Activated naive CD4-positive, alpha-beta T cell treated with anti-CD3 and anti-CD28 coated beads, Interleukin-2, amount 10 ng/mL, durations not matched to agents 7 days and 5 days (primary cell): ENCODE measurements at regions not wholly inside any gene's neighbourhood (a gene's known extent, or its start where the extent isn't known, plus 50 kb on each side); places are given as distances from the start of the nearest gene placed in this dataset.
"Not testable (repeated sequence)": the region's sequence is repeated elsewhere in the genome, so short reads cannot be mapped to it uniquely, and the experiment has no call there.

Source experiments
- CTCF ChIA-PET: fragments of 350-600 bp; sonication (Branson Sonifier 250); formaldehyde crosslinking; loops from one replicate; lab custom pipeline; 2021; ENCODE audit warnings: antibody characterized with exemption; lab: Charles Lee
- DNase-seq: peaks from one replicate; pipeline ENCODE4 v3.0.0-alpha.2; 2020
- H3K27ac Mint-ChIP-seq: one replicate; pipeline ENCODE4 v1.8.0; 2021; ENCODE audit warnings: mild to moderate bottlenecking, moderate library complexity, mixed read lengths
- H3K27me3 Mint-ChIP-seq: one replicate; pipeline ENCODE4 v1.8.0; 2021; ENCODE audit warnings: mild to moderate bottlenecking, mixed read lengths
- H3K36me3 Mint-ChIP-seq: one replicate; pipeline ENCODE4 v1.8.0; 2021; ENCODE audit warnings: mixed read lengths
- H3K4me1 Mint-ChIP-seq: one replicate; pipeline ENCODE4 v1.8.0; 2021; ENCODE audit warnings: mixed read lengths
- H3K4me3 Mint-ChIP-seq: one replicate; pipeline ENCODE4 v1.8.0; 2021; ENCODE audit warnings: mild to moderate bottlenecking, moderate library complexity, mixed read lengths
- H3K9me3 Mint-ChIP-seq: one replicate; pipeline ENCODE4 v1.8.0; 2021; ENCODE audit warnings: mixed read lengths

GRCh38 chrX:42220666-42221065 is 297.3 kb upstream of the CASK start:
- no peak for DNase-seq
- no peak overlapping the region for H3K27ac Mint-ChIP-seq
- peaks cover 3% of the 10 kb centered on the region for H3K36me3 Mint-ChIP-seq
- H3K9me3 Mint-ChIP-seq: peaks cover 1% of the 10 kb centered on the region
- CTCF ChIA-PET: no interaction called here
- H3K4me3 Mint-ChIP-seq: no peak overlapping the region
- peaks cover under 1% of the 10 kb centered on the region for H3K4me1 Mint-ChIP-seq
- no peaks in the 10 kb centered on the region for H3K27me3 Mint-ChIP-seq

- H3K9me3 Mint-ChIP-seq: no peaks in the 10 kb centered on the region
- CTCF ChIA-PET: no interaction called here
- H3K27me3 Mint-ChIP-seq: no peaks in the 10 kb centered on the region
- no peak overlapping the region for H3K4me3 Mint-ChIP-seq
- peaks cover 2% of the 10 kb centered on the region for H3K36me3 Mint-ChIP-seq
- no peaks in the 10 kb centered on the region for H3K4me1 Mint-ChIP-seq
- H3K27ac Mint-ChIP-seq: no peak overlapping the region
- no peak for DNase-seq
Observed at GRCh38 chrX:42220083-42220482, 296.7 kb upstream of the CASK start.

GRCh38 chrX:42219231-42219630 is 295.9 kb upstream of the CASK start:
- H3K4me1 Mint-ChIP-seq: no peaks in the 10 kb centered on the region
- H3K4me3 Mint-ChIP-seq: no peak overlapping the region
- H3K27ac Mint-ChIP-seq: no peak overlapping the region
- no peak for DNase-seq
- no peaks in the 10 kb centered on the region for H3K9me3 Mint-ChIP-seq
- no peaks in the 10 kb centered on the region for H3K27me3 Mint-ChIP-seq
- CTCF ChIA-PET: no interaction called here
- H3K36me3 Mint-ChIP-seq: no peaks in the 10 kb centered on the region

GRCh38 chrX:42195506-42195905 is 272.2 kb upstream of the CASK start:
- Mint-ChIP-seq H3K4me3 (no peak overlapping the region), H3K27ac (no peak overlapping the region), H3K27me3 (no peaks in the 10 kb centered on the region), H3K4me1 (no peaks in the 10 kb centered on the region), H3K36me3 (no peaks in the 10 kb centered on the region), H3K9me3 (peaks cover 5% of the 10 kb centered on the region)
- CTCF ChIA-PET: no interaction called here
- no peak for DNase-seq

- H3K27ac Mint-ChIP-seq: no peak overlapping the region
- H3K9me3 Mint-ChIP-seq: peaks cover 5% of the 10 kb centered on the region
- no peak for DNase-seq
- H3K27me3 Mint-ChIP-seq: no peaks in the 10 kb centered on the region
- no peak overlapping the region for H3K4me3 Mint-ChIP-seq
- CTCF ChIA-PET: no interaction called here
- no peaks in the 10 kb centered on the region for H3K36me3 Mint-ChIP-seq
- H3K4me1 Mint-ChIP-seq: no peaks in the 10 kb centered on the region
Observed at GRCh38 chrX:42189576-42189975, 266.2 kb upstream of the CASK start.

GRCh38 chrX:42188730-42189129 is 265.4 kb upstream of the CASK start:
- H3K4me1 Mint-ChIP-seq: no peaks in the 10 kb centered on the region
- H3K27me3 Mint-ChIP-seq: no peaks in the 10 kb centered on the region
- CTCF ChIA-PET: no interaction called here
- no peak for DNase-seq
- H3K36me3 Mint-ChIP-seq: no peaks in the 10 kb centered on the region
- no peak overlapping the region for H3K4me3 Mint-ChIP-seq
- H3K27ac Mint-ChIP-seq: no peak overlapping the region
- peaks cover 5% of the 10 kb centered on the region for H3K9me3 Mint-ChIP-seq

- no peaks in the 10 kb centered on the region for H3K4me1 Mint-ChIP-seq
- H3K9me3 Mint-ChIP-seq: peaks cover 2% of the 10 kb centered on the region
- H3K27me3 Mint-ChIP-seq: peaks cover 4% of the 10 kb centered on the region
- H3K36me3 Mint-ChIP-seq: no peaks in the 10 kb centered on the region
- DNase-seq: no peak
- CTCF ChIA-PET: no interaction called here
- no peak overlapping the region for H3K4me3 Mint-ChIP-seq
- H3K27ac Mint-ChIP-seq: no peak overlapping the region
Observed at GRCh38 chrX:42176789-42177188, 253.4 kb upstream of the CASK start.

- Mint-ChIP-seq H3K4me1 (no peaks in the 10 kb centered on the region), H3K27ac (no peak overlapping the region), H3K9me3 (peaks cover 2% of the 10 kb centered on the region), H3K4me3 (no peak overlapping the region), H3K27me3 (peaks cover 4% of the 10 kb centered on the region), H3K36me3 (no peaks in the 10 kb centered on the region)
- CTCF ChIA-PET: no interaction called here
- no peak for DNase-seq
Observed at GRCh38 chrX:42175843-42176242, 252.5 kb upstream of the CASK start.

- H3K27me3 Mint-ChIP-seq, H3K36me3 Mint-ChIP-seq, H3K4me1 Mint-ChIP-seq, DNase-seq, H3K4me3 Mint-ChIP-seq, CTCF ChIA-PET, H3K27ac Mint-ChIP-seq: not testable (repeated sequence)
- peaks cover 23% of the 10 kb centered on the region for H3K9me3 Mint-ChIP-seq
Observed at GRCh38 chrX:42157923-42158322, 234.6 kb upstream of the CASK start.

GRCh38 chrX:42151808-42152207 is 228.5 kb upstream of the CASK start:
- CTCF ChIA-PET: no interaction called here
- H3K27me3 Mint-ChIP-seq: no peaks in the 10 kb centered on the region
- no peak for DNase-seq
- no peaks in the 10 kb centered on the region for H3K9me3 Mint-ChIP-seq
- no peaks in the 10 kb centered on the region for H3K36me3 Mint-ChIP-seq
- H3K4me1 Mint-ChIP-seq: peaks cover 6% of the 10 kb centered on the region
- no peak overlapping the region for H3K27ac Mint-ChIP-seq
- H3K4me3 Mint-ChIP-seq: no peak overlapping the region

- Mint-ChIP-seq H3K4me3 (no peak overlapping the region), H3K4me1 (peaks cover 6% of the 10 kb centered on the region), H3K27me3 (no peaks in the 10 kb centered on the region), H3K9me3 (no peaks in the 10 kb centered on the region), H3K36me3 (no peaks in the 10 kb centered on the region), H3K27ac (no peak overlapping the region)
- DNase-seq: no peak
- CTCF ChIA-PET: no interaction called here
Observed at GRCh38 chrX:42149765-42150164, 226.4 kb upstream of the CASK start.

- H3K9me3 Mint-ChIP-seq: no peaks in the 10 kb centered on the region
- H3K4me1 Mint-ChIP-seq: peaks cover 7% of the 10 kb centered on the region
- no peaks in the 10 kb centered on the region for H3K27me3 Mint-ChIP-seq
- no peak overlapping the region for H3K27ac Mint-ChIP-seq
- CTCF ChIA-PET: no interaction called here
- no peaks in the 10 kb centered on the region for H3K36me3 Mint-ChIP-seq
- H3K4me3 Mint-ChIP-seq: no peak overlapping the region
- no peak for DNase-seq
Observed at GRCh38 chrX:42149281-42149680, 225.9 kb upstream of the CASK start.

- Mint-ChIP-seq H3K27me3 (peaks cover 6% of the 10 kb centered on the region), H3K9me3 (peaks cover 8% of the 10 kb centered on the region), H3K4me1 (peaks cover 4% of the 10 kb centered on the region), H3K36me3 (peaks cover 7% of the 10 kb centered on the region), H3K4me3 (no peak overlapping the region), H3K27ac (no peak overlapping the region)
- CTCF ChIA-PET: no interaction called here
- DNase-seq: no peak
Observed at GRCh38 chrX:42143866-42144592, 220.7 kb upstream of the CASK start.

- peaks cover 6% of the 10 kb centered on the region for H3K27me3 Mint-ChIP-seq
- peaks cover 4% of the 10 kb centered on the region for H3K4me1 Mint-ChIP-seq
- peaks cover 9% of the 10 kb centered on the region for H3K36me3 Mint-ChIP-seq
- H3K27ac Mint-ChIP-seq: no peak overlapping the region
- DNase-seq: no peak
- CTCF ChIA-PET: no interaction called here
- peaks cover 12% of the 10 kb centered on the region for H3K9me3 Mint-ChIP-seq
- no peak overlapping the region for H3K4me3 Mint-ChIP-seq
Observed at GRCh38 chrX:42140320-42140719, 217.0 kb upstream of the CASK start.

- no peak overlapping the region for H3K4me3 Mint-ChIP-seq
Observed at GRCh38 chrX:42135583-42136228, 212.4 kb upstream of the CASK start.

More at GRCh38 chrX:42135583-42136228, 212.4 kb upstream of the CASK start:
- peaks cover 22% of the 10 kb centered on the region for H3K4me1 Mint-ChIP-seq
- H3K27me3 Mint-ChIP-seq: no peaks in the 10 kb centered on the region
- no peak overlapping the region for H3K27ac Mint-ChIP-seq
- peaks cover 22% of the 10 kb centered on the region for H3K36me3 Mint-ChIP-seq
- DNase-seq: no peak
- CTCF ChIA-PET: no interaction called here
- peaks cover 19% of the 10 kb centered on the region for H3K9me3 Mint-ChIP-seq
